IMR-90 (cell line): ENCODE measurements at regions not wholly inside any gene's neighbourhood (a gene's known extent, or its start where the extent isn't known, plus 50 kb on each side); places are given as distances from the start of the nearest gene placed in this dataset.

Experiments
- ATAC-seq: fragments of 200-7000 bp; cut with Tn5 transposase; 2 replicates; pipeline ENCODE4 v1.9.1; 2020; ENCODE audit warnings: low read depth, mild to moderate bottlenecking, moderate library complexity
- BruUV-seq: library from RNA; stranded (reverse); fragments of 400-500 nt; replicated peaks from 2 replicates; lab custom pipeline; 2021; lab: Mats Ljungman, UMichigan
- CTCF ChIA-PET: fragments of 300-600 bp; formaldehyde crosslinking; extraction: SDS; loops from one replicate; lab custom pipeline; 2021; ENCODE audit warnings: antibody characterized with exemption; lab: Yijun Ruan, JAX
- POLR2A ChIA-PET: fragments of 300-600 bp; sonication (Branson Sonifier 250); formaldehyde crosslinking; loops from one replicate; lab custom pipeline; 2022; ENCODE audit warnings: antibody characterized with exemption; ENCODE audit not compliant: unreplicated experiment; lab: Charles Lee
- DNase-seq: peaks from one replicate; pipeline ENCODE4 v3.0.0; 2013
- H2AFZ ChIP-seq: replicated peaks from 2 replicates; pipeline ENCODE3; 2013; ENCODE audit warnings: low read length, mild to moderate bottlenecking; ENCODE audit not compliant: poor library complexity
- H2AK5ac ChIP-seq: 2 replicates; pipeline ENCODE4 v1.6.1; 2013; ENCODE audit warnings: low read depth, low read length, inconsistent platforms
- H2AK9ac ChIP-seq: replicated peaks from 2 replicates; pipeline ENCODE3; 2013; ENCODE audit warnings: mild to moderate bottlenecking, low read depth, low read length, moderate library complexity; ENCODE audit not compliant: poor library complexity
- H2BK120ac ChIP-seq: 2 replicates; pipeline ENCODE4 v1.6.1; 2013; ENCODE audit warnings: low read depth, low read length, inconsistent platforms
- H2BK15ac ChIP-seq: 3 replicates; pipeline ENCODE4 v1.6.1; 2013; ENCODE audit warnings: low read depth, low read length, inconsistent platforms
- H2BK20ac ChIP-seq: 2 replicates; pipeline ENCODE4 v1.6.1; 2013; ENCODE audit warnings: low read depth, mild to moderate bottlenecking, inconsistent platforms, low read length, moderate library complexity
- H2BK5ac ChIP-seq: 2 replicates; pipeline ENCODE4 v1.6.1; 2013; ENCODE audit warnings: mild to moderate bottlenecking, low read depth, low read length, inconsistent platforms; ENCODE audit not compliant: poor library complexity, severe bottlenecking
- H3K14ac ChIP-seq: replicated peaks from 2 replicates; pipeline ENCODE4 v1.6.1; 2013; ENCODE audit warnings: low read depth, low read length, inconsistent platforms
- H3K18ac ChIP-seq: 2 replicates; pipeline ENCODE4 v1.6.1; 2013; ENCODE audit warnings: low read depth, low read length, control low read depth
- H3K23ac ChIP-seq: 2 replicates; pipeline ENCODE4 v1.6.1; 2013; ENCODE audit warnings: low read depth, low read length, inconsistent platforms
- H3K27ac ChIP-seq: 2 replicates; pipeline ENCODE4 v1.5.1; 2013; ENCODE audit warnings: mild to moderate bottlenecking, control low read depth, low read length; ENCODE audit not compliant: insufficient read depth
- H3K27me3 ChIP-seq: 2 replicates; pipeline ENCODE4 v1.6.1; 2013; ENCODE audit warnings: low read length; ENCODE audit not compliant: control insufficient read depth, insufficient read depth
- H3K36me3 ChIP-seq: 2 replicates; pipeline ENCODE4 v1.6.1; 2013; ENCODE audit warnings: low read length, mixed read lengths; ENCODE audit not compliant: control insufficient read depth, insufficient read depth
- H3K4ac ChIP-seq: 2 replicates; pipeline ENCODE4 v1.6.1; 2013; ENCODE audit warnings: low read depth, low read length, inconsistent platforms
- H3K4me1 ChIP-seq: 2 replicates; pipeline ENCODE4 v1.6.1; 2013; ENCODE audit warnings: low read length, mixed read lengths; ENCODE audit not compliant: control insufficient read depth, insufficient read depth
- H3K4me2 ChIP-seq: 2 replicates; pipeline ENCODE4 v1.6.1; 2013; ENCODE audit warnings: low read depth, mild to moderate bottlenecking, control low read depth, low read length, moderate library complexity
- H3K4me3 ChIP-seq: 2 replicates; pipeline ENCODE4 v1.5.1; 2013; ENCODE audit warnings: low read depth, mild to moderate bottlenecking, control low read depth, low read length, moderate library complexity; ENCODE audit not compliant: insufficient read depth
- H3K56ac ChIP-seq: 2 replicates; pipeline ENCODE4 v1.6.1; 2013; ENCODE audit warnings: low read length, inconsistent platforms; ENCODE audit not compliant: insufficient read depth; ENCODE audit errors: extremely low read depth
- H3K79me1 ChIP-seq, 2 experiments: 2 replicates each; pipeline ENCODE4 v1.6.1; 2013; ENCODE audit warnings: low read length in 2 of 2, inconsistent platforms in 1 of 2, low read depth in 1 of 2
- H3K9ac ChIP-seq: 2 replicates; pipeline ENCODE4 v1.6.1; 2013; ENCODE audit warnings: low read depth, low read length, control low read depth
- H3K9me1 ChIP-seq: 2 replicates; pipeline ENCODE4 v1.6.1; 2013; ENCODE audit warnings: low read length, inconsistent platforms; ENCODE audit not compliant: insufficient read depth
- H3K9me3 ChIP-seq: 2 replicates; pipeline ENCODE4 v1.6.1; 2013; ENCODE audit warnings: low read length; ENCODE audit not compliant: control insufficient read depth, insufficient read depth
- H4K20me1 ChIP-seq: 2 replicates; pipeline ENCODE4 v1.6.1; 2013; ENCODE audit warnings: low read length, inconsistent platforms; ENCODE audit not compliant: insufficient read depth
- H4K5ac ChIP-seq: 2 replicates; pipeline ENCODE4 v1.6.1; 2013; ENCODE audit warnings: mild to moderate bottlenecking, low read depth, low read length, control low read depth
- H4K8ac ChIP-seq, 2 experiments: 2 replicates each; pipeline ENCODE4 v1.6.1; 2013; ENCODE audit warnings: low read depth in 2 of 2, low read length in 2 of 2, control low read depth in 1 of 2, inconsistent platforms in 1 of 2
- H4K91ac ChIP-seq: 2 replicates; pipeline ENCODE4 v1.6.1; 2013; ENCODE audit warnings: low read depth, low read length, inconsistent platforms; ENCODE audit not compliant: insufficient read depth
- BHLHE40 ChIP-seq: fragments of 150-350 bp; IDR thresholded peaks from 2 replicates; pipeline ENCODE4 v1.6.1; 2016; ENCODE audit warnings: mild to moderate bottlenecking, low read depth, low read length
- CEBPB ChIP-seq: IDR thresholded peaks from 2 replicates; pipeline ENCODE4 v1.6.1; 2012; ENCODE audit warnings: low read depth, low read length, improper control_type of control experiment
- CHD1 ChIP-seq: IDR thresholded peaks from 2 replicates; pipeline ENCODE4 v1.6.1; 2012; ENCODE audit warnings: low read depth, low read length, improper control_type of control experiment
- ELK1 ChIP-seq: fragments of 150-350 bp; IDR thresholded peaks from 2 replicates; pipeline ENCODE4 v1.6.1; 2016; ENCODE audit warnings: low read depth, mild to moderate bottlenecking, low read length, moderate library complexity, borderline replicate concordance
- FOS ChIP-seq: fragments of 150-350 bp; IDR thresholded peaks from 2 replicates; pipeline ENCODE4 v1.6.1; 2016; ENCODE audit warnings: low read depth, low read length
- MAFK ChIP-seq: IDR thresholded peaks from 2 replicates; pipeline ENCODE4 v1.6.1; 2012; ENCODE audit warnings: low read depth, low read length, improper control_type of control experiment
- MAZ ChIP-seq: IDR thresholded peaks from 2 replicates; pipeline ENCODE4 v1.6.1; 2012; ENCODE audit warnings: low read depth, mild to moderate bottlenecking, low read length, improper control_type of control experiment, moderate library complexity, borderline replicate concordance
- MXI1 ChIP-seq: IDR thresholded peaks from 2 replicates; pipeline ENCODE4 v1.6.1; 2012; ENCODE audit warnings: low read depth, mild to moderate bottlenecking, low read length, moderate library complexity, borderline replicate concordance
- POLR2A ChIP-seq: IDR thresholded peaks from 2 replicates; pipeline ENCODE4 v1.6.1; 2012; ENCODE audit warnings: mild to moderate bottlenecking, low read depth, low read length
- RAD21 ChIP-seq: IDR thresholded peaks from 2 replicates; pipeline ENCODE4 v1.6.1; 2012; ENCODE audit warnings: low read length, improper control_type of control experiment
- RCOR1 ChIP-seq: IDR thresholded peaks from 2 replicates; pipeline ENCODE4 v1.6.1; 2012; ENCODE audit warnings: mild to moderate bottlenecking, low read length, improper control_type of control experiment; ENCODE audit not compliant: insufficient replicate concordance
- RFX5 ChIP-seq: IDR thresholded peaks from 2 replicates; pipeline ENCODE4 v1.8.0; 2012; ENCODE audit warnings: low read depth, mild to moderate bottlenecking, low read length, moderate library complexity
- SMC3 ChIP-seq: fragments of 150-350 bp; IDR thresholded peaks from 2 replicates; pipeline ENCODE4 v1.6.1; 2016; ENCODE audit warnings: low read depth, mild to moderate bottlenecking, antibody characterized with exemption, low read length, moderate library complexity
- WGBS, 2 experiments: methylation state at CpG; one replicate each; pipeline versions ENCODE4 v1.1.5 to v1.1.7; 2013; ENCODE audit warnings: missing lambda C conversion rate in 2 of 2; ENCODE audit not compliant: insufficient read length in 1 of 2; ENCODE audit errors: extremely low coverage in 2 of 2; 5-methylcytosine and 5-hydroxymethylcytosine counted together
- dilution Hi-C: fragments of 300-500 bp; cut with HindIII; formaldehyde crosslinking; loops from one replicate; pipeline ENCODE4 v1.14.3; 2018; ENCODE audit warnings: low sequenced_read_pairs; ENCODE audit not compliant: unreplicated experiment
- in situ Hi-C: fragments of 300-500 bp; cut with MboI; formaldehyde crosslinking; loops from 3 replicates; pipeline ENCODE4 v1.14.3; 2019; ENCODE audit warnings: low sequenced_read_pairs, inconsistent platforms, mixed read lengths
- intact Hi-C: fragments of 100-400 bp; cut with micrococcal nuclease; formaldehyde crosslinking; loops from 2 replicates; pipeline ENCODE4 v1.10.0; 2022
- TF ChIP-seq, protein P1 (sequence below): fragments of 150-350 bp; IDR thresholded peaks from 2 replicates; pipeline ENCODE4 v1.6.1; 2017; ENCODE audit warnings: mild to moderate bottlenecking, antibody characterized with exemption, low read length, low read depth

GRCh38 chr18:41587976-41588375 lies 367.1 kb upstream of the PIK3C3 start:
- Histone ChIP-seq H3K14ac (no peak overlapping the region), H3K27ac (no peak overlapping the region), H4K20me1 (no peaks in the 10 kb centered on the region), H3K4me3 (no peak overlapping the region), H3K56ac (no peak overlapping the region), H2AK5ac (no peak overlapping the region), H4K8ac (no peak overlapping the region), H2AK9ac (no peak overlapping the region), H4K5ac (no peak overlapping the region), H3K36me3 (no peaks in the 10 kb centered on the region), H3K27me3 (no peaks in the 10 kb centered on the region), H3K4ac (no peak overlapping the region), H4K91ac (no peak overlapping the region), H3K4me1 (no peaks in the 10 kb centered on the region), H2BK120ac (no peak overlapping the region), H3K4me2 (no peak overlapping the region), H2AFZ (no peak overlapping the region), H3K79me1 (no peaks in the 10 kb centered on the region), H2BK20ac (no peak overlapping the region), H2BK15ac (no peak overlapping the region), H3K9me3 (no peaks in the 10 kb centered on the region), H2BK5ac (no peak overlapping the region), H3K9ac (no peak overlapping the region), H3K9me1 (no peaks in the 10 kb centered on the region), H3K23ac (no peak overlapping the region), H3K18ac (no peak overlapping the region)
- no peak for DNase-seq
- no CpG with 5 or more reads among the region's 1 CpG for WGBS, 2 experiments
- intact Hi-C loops: no loop called here
- BruUV-seq: no TSS peak
- no peak for TF ChIP-seq POLR2A
- no peak for TF ChIP-seq SMC3
- TF ChIP-seq, protein P1, sequence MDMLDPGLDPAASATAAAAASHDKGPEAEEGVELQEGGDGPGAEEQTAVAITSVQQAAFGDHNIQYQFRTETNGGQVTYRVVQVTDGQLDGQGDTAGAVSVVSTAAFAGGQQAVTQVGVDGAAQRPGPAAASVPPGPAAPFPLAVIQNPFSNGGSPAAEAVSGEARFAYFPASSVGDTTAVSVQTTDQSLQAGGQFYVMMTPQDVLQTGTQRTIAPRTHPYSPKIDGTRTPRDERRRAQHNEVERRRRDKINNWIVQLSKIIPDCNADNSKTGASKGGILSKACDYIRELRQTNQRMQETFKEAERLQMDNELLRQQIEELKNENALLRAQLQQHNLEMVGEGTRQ: no peak
- no peak for TF ChIP-seq BHLHE40
- TF ChIP-seq FOS: no peak
- TF ChIP-seq MAFK: no peak
- TF ChIP-seq RFX5: no peak
- no peak for TF ChIP-seq MXI1
- no peak for TF ChIP-seq CHD1
- TF ChIP-seq RCOR1: no peak
- TF ChIP-seq MAZ: no peak
- no peak for TF ChIP-seq CEBPB
- no peak for TF ChIP-seq ELK1
- TF ChIP-seq RAD21: no peak
- POLR2A ChIA-PET: no interaction called here
- ATAC-seq: no peak
- in situ Hi-C loops: no loop called here
- CTCF ChIA-PET: no interaction called here
- dilution Hi-C loops: no loop called here
